ENCODE measurements at regions not wholly inside any gene's neighbourhood (a gene's known extent, or its start where the extent isn't known, plus 50 kb on each side); places are given as distances from the start of the nearest gene placed in this dataset.

- CTCF ChIA-PET = no interaction called here
- no peak overlapping the region for H3K27ac ChIP-seq
- no peak for TF ChIP-seq CTCF (conservative IDR thresholded peaks at IDR 0.05; ENCODE audit: low read depth)
- POLR2A ChIA-PET (ENCODE audit: low non-redundant PET) = no interaction called here
- DNase-seq (ENCODE audit: low spot score) = no peak
Measured at GRCh38 chr3:56900801-56901200, 99.1 kb upstream of the ARHGEF3 start.

GRCh38 chr3:56899851-56900250 lies 98.1 kb upstream of the ARHGEF3 start:
- H3K27ac ChIP-seq = no peak overlapping the region
- ChIA-PET POLR2A (ENCODE audit: low non-redundant PET) (no interaction called here), CTCF (no interaction called here)
- no peak for DNase-seq (ENCODE audit: low spot score)
- TF ChIP-seq CTCF (conservative IDR thresholded peaks at IDR 0.05; ENCODE audit: low read depth) = no peak

GRCh38 chr3:56899078-56899477 lies 97.3 kb upstream of the ARHGEF3 start:
- POLR2A ChIA-PET (ENCODE audit: low non-redundant PET) = no interaction called here
- no peak for DNase-seq (ENCODE audit: low spot score)
- CTCF ChIA-PET = no interaction called here
- TF ChIP-seq CTCF (conservative IDR thresholded peaks at IDR 0.05; ENCODE audit: low read depth) = no peak
- H3K27ac ChIP-seq = no peak overlapping the region

GRCh38 chr3:56896357-56896756 lies 94.6 kb upstream of the ARHGEF3 start:
- DNase-seq (ENCODE audit: low spot score) = no peak
- no peak for TF ChIP-seq CTCF (conservative IDR thresholded peaks at IDR 0.05; ENCODE audit: low read depth)
- ChIA-PET POLR2A (ENCODE audit: low non-redundant PET) (no interaction called here), CTCF (no interaction called here)
- H3K27ac ChIP-seq = no peak overlapping the region

- no peak for DNase-seq (ENCODE audit: low spot score)
- POLR2A ChIA-PET (ENCODE audit: low non-redundant PET) = no interaction called here
- TF ChIP-seq CTCF (conservative IDR thresholded peaks at IDR 0.05; ENCODE audit: low read depth) = no peak
Measured at GRCh38 chr3:56894881-56895431, 93.2 kb upstream of the ARHGEF3 start.

GRCh38 chr3:56890448-56891091 lies 88.8 kb upstream of the ARHGEF3 start:
- no peak for DNase-seq (ENCODE audit: low spot score)
- TF ChIP-seq CTCF (conservative IDR thresholded peaks at IDR 0.05; ENCODE audit: low read depth) = no peak
- ChIA-PET POLR2A (ENCODE audit: low non-redundant PET) (no interaction called here), CTCF (no interaction called here)
- no peak overlapping the region for H3K27ac ChIP-seq

More at GRCh38 chr3:56894881-56895431, 93.2 kb upstream of the ARHGEF3 start:
- no peak overlapping the region for H3K27ac ChIP-seq
- CTCF ChIA-PET = no interaction called here

All from RWPE1 (cell line).